MM.1S (cell line): ENCODE measurements at regions not wholly inside any gene's neighbourhood (a gene's known extent, or its start where the extent isn't known, plus 50 kb on each side); places are given as distances from the start of the nearest gene placed in this dataset.

ENCODE experiments used
- EZH2 ChIP-seq: fragments of 300-600 bp; sonication (generic); optimal IDR thresholded peaks from 2 replicates; pipeline ENCODE3; 2017; ENCODE audit warnings: low read depth, mild to moderate bottlenecking, antibody characterized with exemption, low read length, mixed read lengths
- EZH2phosphoT487 ChIP-seq: fragments of 300-600 bp; sonication (generic); IDR thresholded peaks from 2 replicates; pipeline ENCODE4 v1.6.1; 2018; ENCODE audit warnings: antibody characterized with exemption, low read length
- TF ChIP-seq, protein P1 (sequence below): fragments of 300-600 bp; sonication (generic); IDR thresholded peaks from 2 replicates; pipeline ENCODE4 v1.5.1; 2016; ENCODE audit warnings: antibody characterized with exemption, low read length, mixed read lengths

DNA sequence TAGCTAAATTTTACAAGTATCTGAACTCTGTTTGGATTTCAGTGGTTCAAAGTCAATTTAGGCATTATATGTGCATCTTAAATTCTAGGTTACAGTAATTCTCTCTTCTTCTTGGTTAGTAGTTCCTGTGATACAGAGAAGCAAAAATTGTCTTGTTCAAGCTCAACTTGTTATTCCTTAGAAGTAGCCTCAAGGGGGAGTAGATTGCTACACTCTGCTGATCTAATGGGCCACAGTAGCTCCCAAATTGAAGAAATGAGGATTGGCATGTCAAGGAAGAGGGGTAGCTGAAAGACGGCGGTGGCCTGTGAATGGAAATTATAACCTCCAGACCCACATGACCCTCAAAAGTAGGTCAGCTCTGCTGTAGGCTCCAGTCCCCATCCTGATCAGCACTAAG is 334.7 kb downstream of the HRH4 start:
- TF ChIP-seq, protein P1, sequence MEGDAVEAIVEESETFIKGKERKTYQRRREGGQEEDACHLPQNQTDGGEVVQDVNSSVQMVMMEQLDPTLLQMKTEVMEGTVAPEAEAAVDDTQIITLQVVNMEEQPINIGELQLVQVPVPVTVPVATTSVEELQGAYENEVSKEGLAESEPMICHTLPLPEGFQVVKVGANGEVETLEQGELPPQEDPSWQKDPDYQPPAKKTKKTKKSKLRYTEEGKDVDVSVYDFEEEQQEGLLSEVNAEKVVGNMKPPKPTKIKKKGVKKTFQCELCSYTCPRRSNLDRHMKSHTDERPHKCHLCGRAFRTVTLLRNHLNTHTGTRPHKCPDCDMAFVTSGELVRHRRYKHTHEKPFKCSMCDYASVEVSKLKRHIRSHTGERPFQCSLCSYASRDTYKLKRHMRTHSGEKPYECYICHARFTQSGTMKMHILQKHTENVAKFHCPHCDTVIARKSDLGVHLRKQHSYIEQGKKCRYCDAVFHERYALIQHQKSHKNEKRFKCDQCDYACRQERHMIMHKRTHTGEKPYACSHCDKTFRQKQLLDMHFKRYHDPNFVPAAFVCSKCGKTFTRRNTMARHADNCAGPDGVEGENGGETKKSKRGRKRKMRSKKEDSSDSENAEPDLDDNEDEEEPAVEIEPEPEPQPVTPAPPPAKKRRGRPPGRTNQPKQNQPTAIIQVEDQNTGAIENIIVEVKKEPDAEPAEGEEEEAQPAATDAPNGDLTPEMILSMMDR, result no peak
- TF ChIP-seq EZH2 (no peak), EZH2phosphoT487 (no peak)
